K562 (cell line): ENCODE measurements at regions not wholly inside any gene's neighbourhood (a gene's known extent, or its start where the extent isn't known, plus 50 kb on each side); places are given as distances from the start of the nearest gene placed in this dataset.

ENCODE experiments used
- ATAC-seq: fragments of 200-7000 bp; cut with Tn5 transposase; 3 replicates; pipeline ENCODE4 v1.9.1; 2020; ENCODE audit warnings: moderate library complexity
- BruUV-seq: library from RNA; stranded (reverse); fragments of 400-500 nt; replicated peaks from 2 replicates; lab custom pipeline; 2021; lab: Mats Ljungman, UMichigan
- CTCF ChIA-PET: fragments of 300-600 bp; formaldehyde crosslinking; extraction: SDS; loops from one replicate; lab custom pipeline; 2021; ENCODE audit warnings: low intra/inter-chr PET ratio; lab: Yijun Ruan, JAX
- POLR2A ChIA-PET: fragments of 300-600, 350-650 bp; sonication (Branson Sonifier 250); formaldehyde crosslinking; extraction: SDS; loops from one replicate; lab custom pipeline; 2021; ENCODE audit warnings: antibody characterized with exemption, inconsistent platforms; lab: Yijun Ruan, JAX
- DNase-seq, 4 experiments: peaks; one replicate each; pipeline versions ENCODE4 v3.0.0 to v3.0.0-alpha.2; 2011 to 2018; ENCODE audit warnings: low spot score in 3 of 4, mixed read lengths in 3 of 4; ENCODE audit errors: extremely low read depth in 1 of 4
- FAIRE-seq: peaks from 2 replicates; lab custom pipeline; 2011; peaks lifted over from hg19 to GRCh38; lab: Jason Lieb, UNC
- H2AFZ ChIP-seq: 2 replicates; pipeline ENCODE4 v1.6.0; 2011; ENCODE audit warnings: low read depth, low read length, control low read depth, inconsistent platforms
- H3K27ac ChIP-seq: fragments of 200-600 bp; 3 replicates; pipeline ENCODE4 v1.8.0; 2011; ENCODE audit warnings: low read depth, mild to moderate bottlenecking, control low read depth, inconsistent platforms, low read length, moderate library complexity, mixed read lengths; ENCODE audit errors: extremely low read depth
- H3K27me3 ChIP-seq, 2 experiments: fragments of 300-600 bp in 1 of 2; 2 replicates in 1 of 2; 3 replicates in 1 of 2; pipeline versions ENCODE4 v1.6.0 to v1.8.0; 2011; ENCODE audit warnings: inconsistent platforms in 2 of 2, low read length in 2 of 2, mild to moderate bottlenecking in 1 of 2, mixed read lengths in 1 of 2, moderate library complexity in 1 of 2; ENCODE audit not compliant: control insufficient read depth in 2 of 2, insufficient read depth in 2 of 2
- H3K36me3 ChIP-seq: fragments of 300-600 bp; 3 replicates; pipeline ENCODE4 v1.8.0; 2011; ENCODE audit warnings: mild to moderate bottlenecking, low read length, inconsistent platforms; ENCODE audit not compliant: control insufficient read depth, insufficient read depth
- H3K4me1 ChIP-seq, 2 experiments: fragments of 200-600 bp in 1 of 2; replicated peaks in 1 of 2; 2 replicates in 1 of 2; 3 replicates in 1 of 2; pipeline versions ENCODE4 v1.5.1 to v1.8.0; 2011; ENCODE audit warnings: inconsistent platforms in 2 of 2, low read length in 2 of 2, mild to moderate bottlenecking in 1 of 2, mixed read lengths in 1 of 2, moderate library complexity in 1 of 2; ENCODE audit not compliant: control insufficient read depth in 2 of 2, insufficient read depth in 2 of 2
- H3K4me2 ChIP-seq: 2 replicates; pipeline ENCODE4 v1.6.1; 2011; ENCODE audit warnings: low read length, control low read depth, inconsistent platforms, mixed read lengths; ENCODE audit not compliant: insufficient read depth
- H3K4me3 ChIP-seq: fragments of 200-600 bp; sonication (generic), shearing (Covaris generic); 2 replicates; pipeline ENCODE4 v1.5.1; 2016; ENCODE audit warnings: control low read depth, inconsistent platforms
- H3K79me2 ChIP-seq: fragments of 200-600 bp; 3 replicates; pipeline ENCODE4 v1.8.0; 2011; ENCODE audit warnings: low read length, inconsistent platforms; ENCODE audit not compliant: control insufficient read depth, insufficient read depth
- H3K9ac ChIP-seq, 2 experiments: 2 replicates each; pipeline versions ENCODE4 v1.6.0 to v1.6.1; 2011; ENCODE audit warnings: low read depth in 2 of 2, low read length in 2 of 2, control low read depth in 1 of 2, inconsistent platforms in 1 of 2, mild to moderate bottlenecking in 1 of 2, mixed read lengths in 1 of 2; ENCODE audit not compliant: insufficient read depth in 1 of 2
- H3K9me1 ChIP-seq: one replicate; pipeline ENCODE4 v1.6.0; 2011; ENCODE audit warnings: inconsistent platforms, mild to moderate bottlenecking, low read length, moderate library complexity; ENCODE audit not compliant: control insufficient read depth, insufficient read depth
- H3K9me3 ChIP-seq: replicated peaks from 2 replicates; pipeline ENCODE4 v1.5.1; 2011; ENCODE audit warnings: low read depth, low read length, inconsistent platforms; ENCODE audit not compliant: control insufficient read depth, insufficient read depth
- H4K20me1 ChIP-seq: replicated peaks from 2 replicates; pipeline ENCODE4 v1.6.1; 2011; ENCODE audit warnings: low read length, inconsistent platforms, mixed read lengths; ENCODE audit not compliant: control insufficient read depth, insufficient read depth
- ARID3B ChIP-seq: fragments of 250-450 bp; sonication (Bioruptor Pico); IDR thresholded peaks from 2 replicates; pipeline ENCODE4 v1.4.0; 2020; ENCODE audit warnings: borderline replicate concordance
- BRF2 ChIP-seq: IDR thresholded peaks from 3 replicates; pipeline ENCODE4 v1.6.1; 2011; ENCODE audit warnings: borderline replicate concordance, mild to moderate bottlenecking; ENCODE audit not compliant: insufficient read length, insufficient read depth
- ELF2 ChIP-seq: fragments of 250-450 bp; sonication (Bioruptor Pico); IDR thresholded peaks from 2 replicates; pipeline ENCODE4 v1.5.0; 2021; ENCODE audit warnings: mild to moderate bottlenecking
- HDAC2 ChIP-seq: fragments of 450-650 bp; IDR thresholded peaks from 2 replicates; pipeline ENCODE4 v1.6.1; 2016; ENCODE audit warnings: mild to moderate bottlenecking
- HOXB6 ChIP-seq: fragments of 250-450 bp; sonication (Bioruptor Pico); IDR thresholded peaks from 2 replicates; pipeline ENCODE4 v1.5.1; 2022; ENCODE audit warnings: mild to moderate bottlenecking, borderline replicate concordance
- MAFG ChIP-seq: fragments of 450-650 bp; conservative IDR thresholded peaks from 2 replicates; pipeline ENCODE4 v1.6.1; 2016; ENCODE audit warnings: missing genetic modification characterization, missing compliant biosample characterization
- MEF2D ChIP-seq: conservative IDR thresholded peaks from 2 replicates; pipeline ENCODE4 v1.6.1; 2016; ENCODE audit warnings: low read depth, missing genetic modification characterization, missing compliant biosample characterization
- NBN ChIP-seq: fragments of 450-650 bp; IDR thresholded peaks from 2 replicates; pipeline ENCODE4 v1.6.1; 2016; ENCODE audit warnings: low read depth, mild to moderate bottlenecking
- RUNX1 ChIP-seq: sonication (generic); IDR thresholded peaks from 2 replicates; pipeline ENCODE4 v1.6.1; 2016; ENCODE audit warnings: antibody characterized with exemption, low read depth
- SRSF3 ChIP-seq: fragments of 200-400 bp; formaldehyde crosslinking; IDR thresholded peaks from 2 replicates; pipeline ENCODE4 v1.6.1; 2016; ENCODE audit warnings: mild to moderate bottlenecking, low read length, moderate library complexity; ENCODE audit not compliant: insufficient read depth
- TAF7 ChIP-seq: fragments of 450-650 bp; IDR thresholded peaks from 2 replicates; pipeline ENCODE4 v1.6.1; 2016; ENCODE audit warnings: missing genetic modification characterization, missing compliant biosample characterization
- TFAM ChIP-seq: fragments of 250-450 bp; sonication (Bioruptor Pico); conservative IDR thresholded peaks from 2 replicates; pipeline ENCODE4 v1.5.0; 2021; ENCODE audit warnings: mild to moderate bottlenecking, moderate library complexity
- THAP7 ChIP-seq: fragments of 250-450 bp; sonication (Bioruptor Pico); IDR thresholded peaks from 2 replicates; pipeline ENCODE4 v1.5.0; 2021
- U2AF1 ChIP-seq: fragments of 200-400 bp; formaldehyde crosslinking; optimal IDR thresholded peaks from 2 replicates; pipeline ENCODE3; 2017; ENCODE audit warnings: mild to moderate bottlenecking, low read depth, low read length, moderate library complexity
- ZBED1 ChIP-seq: IDR thresholded peaks from 2 replicates; pipeline ENCODE4 v1.6.1; 2014
- WGBS: fragments of 100-300 bp; shearing (Covaris generic); methylation state at CpG from one replicate; pipeline ENCODE4 v1.1.6; 2016; ENCODE audit warnings: low coverage, mixed read lengths; ENCODE audit not compliant: insufficient coverage; ENCODE audit errors: missing lambda C conversion rate; 5-methylcytosine and 5-hydroxymethylcytosine counted together
- in situ Hi-C: fragments of 300-500 bp; cut with MboI; formaldehyde crosslinking; loops from 4 replicates; pipeline ENCODE4 v1.15.0; 2018; ENCODE audit warnings: inconsistent platforms, mixed read lengths
- intact Hi-C: fragments of 100-400 bp; cut with micrococcal nuclease; formaldehyde crosslinking; loops from 2 replicates; pipeline ENCODE4 v1.14.2; 2022

GRCh38 chr2:5592916-5593315, 99.3 kb upstream of the SOX11 start (continued):
- TF ChIP-seq TFAM (CRISPR knock-in tag) (no peak), ZBED1 (no peak), ARID3B (CRISPR knock-in tag) (no peak), THAP7 (CRISPR knock-in tag) (no peak), MEF2D (tag) (no peak), RUNX1 (no peak), HOXB6 (CRISPR knock-in tag) (no peak), HDAC2 (no peak), SRSF3 (no peak)

- Histone ChIP-seq H3K4me1 (no peaks in the 10 kb centered on the region), H3K9ac (no peak overlapping the region), H3K9me3 (no peaks in the 10 kb centered on the region; the same call in 1 of the 2 replicates), H3K27me3 (no peaks in the 10 kb centered on the region), H3K36me3 (no peaks in the 10 kb centered on the region; the same call in 2 of the 3 replicates), H3K27ac (no peak overlapping the region), H2AFZ (no peak overlapping the region), H3K4me2 (no peak overlapping the region), H4K20me1 (no peaks in the 10 kb centered on the region), H3K79me2 (no peaks in the 10 kb centered on the region), H3K4me3 (no peak overlapping the region), H3K9me1 (no peaks in the 10 kb centered on the region)
- DNase-seq: no peak
- CTCF ChIA-PET: no interaction called here
- intact Hi-C loops: no loop called here
- no peak for ATAC-seq
- no TSS peak for BruUV-seq
- no peak for FAIRE-seq
- in situ Hi-C loops: no loop called here
- POLR2A ChIA-PET: no interaction called here
- TF ChIP-seq BRF2 (no peak), MAFG (tag) (no peak), ELF2 (no peak), NBN (no peak), TAF7 (tag) (no peak), U2AF1 (no peak)
- 0% methylated on average over 6 of the region's 6 CpGs for WGBS
These were observed 97.9 kb upstream of the SOX11 start for GRCh38 chr2:5594249-5594695.
